ENCODE measurements at regions not wholly inside any gene's neighbourhood (a gene's known extent, or its start where the extent isn't known, plus 50 kb on each side); places are given as distances from the start of the nearest gene placed in this dataset.

GRCh38 chr17:21523497-21524210 lies 147.5 kb downstream of the KCNJ12 start:
- Mint-ChIP-seq H3K4me1 (ENCODE audit: insufficient read depth, unreplicated experiment) (no peaks in the 10 kb centered on the region), H3K36me3 (ENCODE audit: insufficient read depth, unreplicated experiment) (no peaks in the 10 kb centered on the region), H3K9me3 (ENCODE audit: unreplicated experiment) (no peaks in the 10 kb centered on the region), H3K27me3 (ENCODE audit: insufficient read depth, unreplicated experiment) (peaks cover 5% of the 10 kb centered on the region), H3K27ac (ENCODE audit: low read depth, unreplicated experiment) (no peak overlapping the region), H3K4me3 (ENCODE audit: unreplicated experiment) (no peak overlapping the region)
- POLR2A ChIA-PET: interaction anchor here (0.6 to 1.1 kb wide), 3 partner anchors 12 to 236 kb away, joined by 3 to 5 read pairs (median 4); no protein-coding TSS in a partner anchor
- TF ChIP-seq CTCF (IDR thresholded peaks at IDR 0.05; ENCODE audit: unreplicated experiment): no peak
- CTCF ChIA-PET: interaction anchor here (0.7 to 5.4 kb wide), 4 partner anchors 11 to 174 kb away, joined by 4 to 43 read pairs (median 5); no protein-coding TSS in a partner anchor
- intact Hi-C loops (cut with micrococcal nuclease): no loop called here
- no TSS peak for BruUV-seq (replicated peaks)
- DNase-seq (ENCODE audit: unreplicated experiment): no peak

- ChIA-PET POLR2A (interaction anchor here (0.6 to 1.1 kb wide), 3 partner anchors 11 to 237 kb away, joined by 3 to 5 read pairs (median 4); no protein-coding TSS in a partner anchor), CTCF (interaction anchor here (1.2 to 5.4 kb wide), 3 partner anchors 11 to 67 kb away, joined by 4 to 43 read pairs (median 5); no protein-coding TSS in a partner anchor)
- no peak overlapping the region for H3K27ac Mint-ChIP-seq (ENCODE audit: low read depth, unreplicated experiment)
- no peaks in the 10 kb centered on the region for H3K4me1 Mint-ChIP-seq (ENCODE audit: insufficient read depth, unreplicated experiment)
- no peaks in the 10 kb centered on the region for H3K27me3 Mint-ChIP-seq (ENCODE audit: insufficient read depth, unreplicated experiment)
- no peak overlapping the region for H3K4me3 Mint-ChIP-seq (ENCODE audit: unreplicated experiment)
- DNase-seq (ENCODE audit: unreplicated experiment): no peak
- TF ChIP-seq CTCF (IDR thresholded peaks at IDR 0.05; ENCODE audit: unreplicated experiment): no peak
- no peaks in the 10 kb centered on the region for H3K36me3 Mint-ChIP-seq (ENCODE audit: insufficient read depth, unreplicated experiment)
- BruUV-seq (replicated peaks): no TSS peak
- no peaks in the 10 kb centered on the region for H3K9me3 Mint-ChIP-seq (ENCODE audit: unreplicated experiment)
- intact Hi-C loops (cut with micrococcal nuclease): no loop called here
These were observed 148.0 kb downstream of the KCNJ12 start for GRCh38 chr17:21524211-21524591.

- no peaks in the 10 kb centered on the region for H3K36me3 Mint-ChIP-seq (ENCODE audit: insufficient read depth, unreplicated experiment)
- no peaks in the 10 kb centered on the region for H3K4me1 Mint-ChIP-seq (ENCODE audit: insufficient read depth, unreplicated experiment)
- H3K9me3 Mint-ChIP-seq (ENCODE audit: unreplicated experiment): no peaks in the 10 kb centered on the region
- CTCF ChIA-PET: interaction anchor here (0.6 to 5.4 kb wide), 3 partner anchors 10 to 68 kb away, joined by 3 to 43 read pairs (median 5); no protein-coding TSS in a partner anchor
- BruUV-seq (replicated peaks): no TSS peak
- intact Hi-C loops (cut with micrococcal nuclease): no loop called here
- POLR2A ChIA-PET: no interaction called here
- H3K27ac Mint-ChIP-seq (ENCODE audit: low read depth, unreplicated experiment): no peak overlapping the region
- no peak for TF ChIP-seq CTCF (IDR thresholded peaks at IDR 0.05; ENCODE audit: unreplicated experiment)
- no peak for DNase-seq (ENCODE audit: unreplicated experiment)
- H3K27me3 Mint-ChIP-seq (ENCODE audit: insufficient read depth, unreplicated experiment): no peaks in the 10 kb centered on the region
- H3K4me3 Mint-ChIP-seq (ENCODE audit: unreplicated experiment): no peak overlapping the region
These were observed 149.4 kb downstream of the KCNJ12 start for GRCh38 chr17:21525464-21526130.

GRCh38 chr17:21528031-21528695 lies 152.0 kb downstream of the KCNJ12 start:
- ChIA-PET CTCF (no interaction called here), POLR2A (no interaction called here)
- H3K27me3 Mint-ChIP-seq (ENCODE audit: insufficient read depth, unreplicated experiment): no peaks in the 10 kb centered on the region
- TF ChIP-seq CTCF (IDR thresholded peaks at IDR 0.05; ENCODE audit: unreplicated experiment): no peak
- no peaks in the 10 kb centered on the region for H3K4me1 Mint-ChIP-seq (ENCODE audit: insufficient read depth, unreplicated experiment)
- intact Hi-C loops (cut with micrococcal nuclease): no loop called here
- no peak overlapping the region for H3K27ac Mint-ChIP-seq (ENCODE audit: low read depth, unreplicated experiment)
- no TSS peak for BruUV-seq (replicated peaks)
- H3K36me3 Mint-ChIP-seq (ENCODE audit: insufficient read depth, unreplicated experiment): no peaks in the 10 kb centered on the region
- no peaks in the 10 kb centered on the region for H3K9me3 Mint-ChIP-seq (ENCODE audit: unreplicated experiment)
- no peak overlapping the region for H3K4me3 Mint-ChIP-seq (ENCODE audit: unreplicated experiment)
- DNase-seq (ENCODE audit: unreplicated experiment): no peak
